Activated CD8-positive, alpha-beta T cell treated with anti-CD3 and anti-CD28 coated beads for 36 hours (primary cell): ENCODE measurements at regions not wholly inside any gene's neighbourhood (a gene's known extent, or its start where the extent isn't known, plus 50 kb on each side); places are given as distances from the start of the nearest gene placed in this dataset.

Source experiments
- ATAC-seq: fragments of 200-7000 bp; cut with Tn5 transposase; one replicate; pipeline ENCODE4 v1.10.0; 2021; ENCODE audit warnings: mild to moderate bottlenecking, moderate library complexity
- CTCF ChIA-PET: fragments of 350-600 bp; sonication (Branson Sonifier 250); formaldehyde crosslinking; loops from one replicate; lab custom pipeline; 2021; ENCODE audit warnings: antibody characterized with exemption; lab: Charles Lee
- POLR2A ChIA-PET: fragments of 350-600 bp; sonication (Branson Sonifier 250); formaldehyde crosslinking; loops from one replicate; lab custom pipeline; 2021; ENCODE audit warnings: antibody characterized with exemption; lab: Charles Lee
- DNase-seq: peaks from one replicate; pipeline ENCODE4 v3.0.0-alpha.2; 2020
- H3K27ac Mint-ChIP-seq: one replicate; pipeline ENCODE4 v1.8.0; 2021; ENCODE audit warnings: mild to moderate bottlenecking, mixed read lengths
- H3K27me3 Mint-ChIP-seq: one replicate; pipeline ENCODE4 v1.8.0; 2021; ENCODE audit warnings: mixed read lengths
- H3K36me3 Mint-ChIP-seq: one replicate; pipeline ENCODE4 v1.8.0; 2021; ENCODE audit warnings: low read depth, mixed read lengths
- H3K4me1 Mint-ChIP-seq: one replicate; pipeline ENCODE4 v1.8.0; 2021; ENCODE audit warnings: low read depth, mixed read lengths
- H3K4me3 Mint-ChIP-seq: one replicate; pipeline ENCODE4 v1.8.0; 2021; ENCODE audit warnings: mild to moderate bottlenecking, moderate library complexity, mixed read lengths
- H3K9me3 Mint-ChIP-seq: one replicate; pipeline ENCODE4 v1.8.0; 2021; ENCODE audit warnings: mixed read lengths
- CTCF ChIP-seq: fragments of 200-600 bp; IDR thresholded peaks from one replicate; pipeline ENCODE4 v1.8.0; 2022; ENCODE audit warnings: antibody characterized with exemption, mild to moderate bottlenecking
- intact Hi-C: fragments of 100-400 bp; cut with micrococcal nuclease; formaldehyde crosslinking; loops from one replicate; pipeline ENCODE4 v1.10.0; 2022

GRCh38 chr14:94677747-94678146, 65.6 kb downstream of the SERPINA3 start:
- no peak overlapping the region for H3K4me3 Mint-ChIP-seq
- intact Hi-C loops: no loop called here
- DNase-seq (no peak), ATAC-seq (no peak)
- H3K27ac Mint-ChIP-seq: no peak overlapping the region
- H3K27me3 Mint-ChIP-seq: peaks cover 12% of the 10 kb centered on the region
- H3K9me3 Mint-ChIP-seq: no peaks in the 10 kb centered on the region
- no peaks in the 10 kb centered on the region for H3K4me1 Mint-ChIP-seq
- no peaks in the 10 kb centered on the region for H3K36me3 Mint-ChIP-seq
- CTCF ChIA-PET: no interaction called here
- no peak for TF ChIP-seq CTCF
- POLR2A ChIA-PET: no interaction called here

- ATAC-seq: no peak
- ChIA-PET CTCF (no interaction called here), POLR2A (no interaction called here)
- no peak for DNase-seq
- no peak for TF ChIP-seq CTCF
- H3K36me3 Mint-ChIP-seq: no peaks in the 10 kb centered on the region
- H3K27me3 Mint-ChIP-seq: peaks cover 12% of the 10 kb centered on the region
- H3K4me1 Mint-ChIP-seq: no peaks in the 10 kb centered on the region
- no peak overlapping the region for H3K27ac Mint-ChIP-seq
- no peak overlapping the region for H3K4me3 Mint-ChIP-seq
- intact Hi-C loops: no loop called here
- H3K9me3 Mint-ChIP-seq: no peaks in the 10 kb centered on the region
Observed at GRCh38 chr14:94677213-94677612, 65.0 kb downstream of the SERPINA3 start.

GRCh38 chr14:94676495-94677185, 64.4 kb downstream of the SERPINA3 start:
- DNase-seq (no peak), ATAC-seq (no peak)
- intact Hi-C loops: no loop called here
- no peak for TF ChIP-seq CTCF
- H3K36me3 Mint-ChIP-seq: no peaks in the 10 kb centered on the region
- peaks cover 12% of the 10 kb centered on the region for H3K27me3 Mint-ChIP-seq
- H3K4me1 Mint-ChIP-seq: no peaks in the 10 kb centered on the region
- H3K27ac Mint-ChIP-seq: no peak overlapping the region
- ChIA-PET CTCF (no interaction called here), POLR2A (no interaction called here)
- H3K9me3 Mint-ChIP-seq: no peaks in the 10 kb centered on the region
- H3K4me3 Mint-ChIP-seq: no peak overlapping the region

GRCh38 chr14:94675036-94675435, 62.8 kb downstream of the SERPINA3 start:
- intact Hi-C loops: no loop called here
- no peaks in the 10 kb centered on the region for H3K9me3 Mint-ChIP-seq
- ChIA-PET CTCF (no interaction called here), POLR2A (no interaction called here)
- H3K4me1 Mint-ChIP-seq: no peaks in the 10 kb centered on the region
- no peaks in the 10 kb centered on the region for H3K36me3 Mint-ChIP-seq
- DNase-seq: no peak
- TF ChIP-seq CTCF: no peak
- ATAC-seq: no peak
- H3K27ac Mint-ChIP-seq: no peak overlapping the region
- no peak overlapping the region for H3K4me3 Mint-ChIP-seq
- peaks cover 13% of the 10 kb centered on the region for H3K27me3 Mint-ChIP-seq

GRCh38 chr14:94673781-94674231, 61.6 kb downstream of the SERPINA3 start:
- no peak for TF ChIP-seq CTCF
- Mint-ChIP-seq H3K4me1 (no peaks in the 10 kb centered on the region), H3K27me3 (peaks cover 12% of the 10 kb centered on the region), H3K4me3 (no peak overlapping the region), H3K9me3 (no peaks in the 10 kb centered on the region), H3K27ac (no peak overlapping the region), H3K36me3 (no peaks in the 10 kb centered on the region)
- POLR2A ChIA-PET: no interaction called here
- ATAC-seq (no peak), DNase-seq (no peak)
- CTCF ChIA-PET: no interaction called here
- intact Hi-C loops: no loop called here
